Stimulated activated CD8-positive, alpha-beta memory T cell treated with anti-CD3 and anti-CD28 coated beads, Interleukin-2, amount 100 ng/mL, for 1 hour (primary cell): ENCODE measurements at regions not wholly inside any gene's neighbourhood (a gene's known extent, or its start where the extent isn't known, plus 50 kb on each side); places are given as distances from the start of the nearest gene placed in this dataset.

Experiments
- DNase-seq, 2 donors: peaks; one replicate each; pipeline ENCODE4 v3.0.0-alpha.2; 2020; ENCODE audit warnings: low read depth in 2 of 2

GRCh38 chr16:6932871-6933385, 399.7 kb upstream of the RBFOX1 start:
- DNase-seq = no peak

GRCh38 chr16:6929868-6930267, 402.8 kb upstream of the RBFOX1 start:
- DNase-seq = no peak

GRCh38 chr16:6926762-6927161, 405.9 kb upstream of the RBFOX1 start:
- DNase-seq = no peak

DNA sequence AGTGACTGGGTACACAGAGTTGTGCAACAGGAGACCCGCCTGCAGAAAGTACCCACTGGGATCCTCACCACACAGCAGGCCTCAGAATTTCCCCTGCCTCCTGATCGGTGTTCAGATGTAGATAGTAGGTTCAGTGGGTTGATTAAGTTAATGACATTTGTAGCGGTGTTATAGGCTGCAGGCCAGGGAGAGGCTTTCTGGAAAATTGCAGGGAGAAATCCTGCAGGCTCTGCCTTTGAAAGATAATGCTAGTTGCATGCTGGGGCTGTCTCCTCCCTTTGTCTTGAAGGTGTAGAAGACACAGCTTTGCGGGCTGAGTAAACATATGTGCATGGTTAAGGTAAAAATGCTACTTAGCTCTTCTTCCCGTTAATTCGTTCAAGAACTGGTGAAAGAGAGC, 406.3 kb upstream of the RBFOX1 start:
- DNase-seq = no peak

DNA sequence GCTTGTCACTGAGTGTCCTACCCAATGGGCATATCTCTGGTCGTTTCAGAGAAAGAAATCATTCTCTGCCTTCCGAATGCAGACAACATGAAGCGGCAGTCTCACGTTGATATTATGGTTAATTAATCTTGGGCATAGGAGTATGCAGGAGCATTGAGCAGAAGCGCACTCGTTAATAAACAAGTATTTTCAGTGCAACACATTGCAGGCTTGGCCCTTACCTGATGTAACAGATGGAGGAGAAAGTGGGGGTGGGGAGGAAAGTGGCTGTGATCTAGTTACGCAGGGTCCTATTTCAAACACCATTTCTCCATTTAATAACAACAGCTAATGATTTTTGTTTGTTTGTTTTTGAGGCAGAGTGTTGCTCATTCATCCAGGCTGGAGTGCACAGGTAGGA, 414.0 kb upstream of the RBFOX1 start:
- no peak for DNase-seq

DNA sequence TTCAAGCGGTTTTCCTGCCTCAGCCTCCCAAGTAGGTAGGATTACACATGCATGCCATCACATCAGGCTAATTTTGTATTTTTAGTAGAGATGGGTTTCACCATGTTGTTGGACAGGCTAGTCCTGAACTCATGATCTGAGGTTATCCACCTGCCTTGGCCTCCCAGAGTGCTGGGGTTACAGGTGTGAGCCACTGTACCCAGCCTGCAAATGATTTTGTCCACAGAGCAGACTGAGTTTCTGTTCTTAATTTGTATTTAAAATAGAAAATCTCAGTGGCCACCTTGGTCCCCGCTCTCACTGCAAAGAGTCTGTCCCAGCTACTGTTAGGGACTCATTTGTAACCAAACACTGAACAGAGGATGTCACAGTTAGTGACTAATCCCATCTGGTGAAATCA, 415.7 kb upstream of the RBFOX1 start:
- DNase-seq = no peak

DNA sequence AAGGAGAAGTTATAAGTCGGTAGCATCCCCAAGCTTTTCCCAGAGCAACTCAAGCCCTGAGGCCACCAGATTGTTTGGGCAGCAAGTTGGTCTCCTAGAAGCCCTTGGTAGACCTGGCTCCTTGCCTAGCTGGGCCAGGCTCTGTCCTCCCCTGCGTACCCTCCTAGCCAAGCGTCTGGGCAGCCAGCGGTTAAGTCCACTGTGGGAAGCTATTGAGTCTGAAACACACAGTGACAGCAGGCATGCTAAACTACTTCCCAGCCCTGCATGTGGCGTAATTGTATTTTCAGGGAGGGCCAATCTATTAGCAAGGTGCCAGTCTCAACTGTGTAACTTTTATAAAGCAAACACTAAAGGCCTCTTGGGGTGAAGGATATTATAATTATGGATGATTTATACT, 419.1 kb upstream of the RBFOX1 start:
- no peak for DNase-seq

- no peak for DNase-seq
Measured at GRCh38 chr16:6910301-6910700, 422.3 kb upstream of the RBFOX1 start.

GRCh38 chr16:6905601-6906000, 427.0 kb upstream of the RBFOX1 start:
- DNase-seq = no peak

- no peak for DNase-seq
Measured at GRCh38 chr16:6903671-6904070, 429.0 kb upstream of the RBFOX1 start.

DNA sequence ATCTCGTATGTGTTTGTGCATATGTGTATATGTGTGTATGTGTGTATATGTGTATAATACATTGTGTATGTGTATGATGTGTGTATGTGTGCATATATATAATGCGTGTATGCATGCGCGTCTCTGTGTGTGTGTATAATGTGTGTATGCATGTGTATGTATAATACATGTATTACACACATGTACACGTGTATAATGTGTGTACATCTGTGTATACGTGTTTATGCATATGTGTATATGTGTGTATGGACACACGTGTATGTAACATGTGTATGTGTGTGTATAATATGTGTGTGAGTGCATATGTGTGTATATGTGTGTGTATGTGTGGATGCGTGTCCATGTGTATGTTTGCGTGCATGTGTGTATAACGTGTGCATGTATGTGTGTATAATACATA, 433.7 kb upstream of the RBFOX1 start:
- DNase-seq = no peak

- DNase-seq = no peak
Measured at GRCh38 chr16:6897876-6898485, 434.7 kb upstream of the RBFOX1 start.

DNA sequence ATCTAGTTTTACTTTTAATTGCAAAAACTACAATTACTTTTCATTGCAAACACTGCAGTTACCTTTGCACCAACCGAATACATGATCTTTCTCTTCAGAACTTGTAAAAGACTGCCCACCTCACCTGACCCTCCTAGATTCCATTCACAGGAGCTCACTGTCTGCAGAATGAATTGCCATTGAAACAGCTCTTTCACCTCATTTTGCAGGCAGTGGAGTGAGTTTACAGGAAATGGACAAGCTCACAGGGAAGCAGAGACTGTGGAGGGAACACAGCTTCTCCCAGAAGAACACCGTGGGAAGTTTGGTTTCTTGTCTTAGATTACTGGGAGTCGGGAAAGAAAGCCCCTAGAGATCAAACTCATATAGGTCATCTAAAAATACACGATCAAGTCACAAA, 439.7 kb upstream of the RBFOX1 start:
- DNase-seq = no peak

DNA sequence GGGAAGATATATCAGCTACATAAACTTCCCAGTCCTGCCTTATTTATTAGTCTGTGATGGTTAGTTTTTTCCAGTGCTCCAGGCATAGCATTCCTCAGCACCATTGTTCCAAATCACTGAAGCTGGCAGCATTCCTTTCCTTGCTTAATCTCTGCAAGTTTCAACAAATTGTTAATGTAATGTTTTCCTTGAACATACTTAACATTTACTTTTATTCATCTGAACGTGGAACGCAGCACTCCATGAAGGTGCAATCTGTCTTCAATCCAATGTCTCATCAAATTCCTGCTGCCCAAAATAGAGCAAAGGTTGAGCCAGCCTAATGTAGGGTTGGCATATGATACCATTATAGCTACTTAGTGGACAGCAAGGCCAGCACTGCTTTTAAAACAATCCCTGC, 441.1 kb upstream of the RBFOX1 start:
- no peak for DNase-seq

- no peak for DNase-seq
Measured at GRCh38 chr16:6888531-6888930, 444.1 kb upstream of the RBFOX1 start.

DNA sequence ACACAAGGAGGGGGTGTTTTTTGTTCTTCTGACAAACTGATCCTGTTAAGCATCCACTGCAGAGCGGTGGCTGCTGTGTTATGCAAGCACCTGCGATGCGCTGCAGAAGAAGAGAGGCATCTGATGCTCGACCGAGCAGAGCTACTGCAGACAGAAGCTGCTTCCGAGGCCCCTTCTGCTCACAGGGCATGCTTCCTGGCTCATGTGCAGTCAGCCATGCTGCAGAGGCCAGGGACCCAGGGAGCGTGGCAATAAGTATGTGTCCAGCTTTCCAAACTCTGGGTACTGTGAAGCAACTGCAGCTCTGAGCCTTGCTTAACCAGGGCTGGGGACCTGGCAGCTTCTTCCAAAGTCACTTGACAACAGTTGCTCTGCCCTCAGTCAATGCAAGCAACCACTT, 448.6 kb upstream of the RBFOX1 start:
- no peak for DNase-seq

DNA sequence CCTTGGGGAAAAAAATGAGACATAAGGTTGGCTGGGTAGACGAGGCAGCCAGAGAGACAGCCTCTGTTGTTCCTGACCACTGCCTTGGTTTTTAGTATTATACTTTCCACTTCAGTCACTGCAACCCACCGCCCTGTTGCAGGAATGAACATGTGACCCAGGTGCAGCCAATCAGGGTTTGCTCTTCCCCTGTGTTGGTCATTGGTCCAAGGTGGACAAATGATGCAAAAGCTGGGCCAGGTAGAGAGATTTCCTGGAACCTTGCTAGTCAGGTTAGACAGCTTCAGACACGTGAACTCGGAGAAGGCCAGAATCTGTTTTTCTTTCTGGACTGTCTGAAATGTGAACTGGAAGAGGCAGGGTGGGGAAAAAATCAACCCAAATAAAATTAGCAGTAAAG, 452.4 kb upstream of the RBFOX1 start:
- DNase-seq = no peak

- no peak for DNase-seq
Measured at GRCh38 chr16:6864671-6865070, 468.0 kb upstream of the RBFOX1 start.

DNA sequence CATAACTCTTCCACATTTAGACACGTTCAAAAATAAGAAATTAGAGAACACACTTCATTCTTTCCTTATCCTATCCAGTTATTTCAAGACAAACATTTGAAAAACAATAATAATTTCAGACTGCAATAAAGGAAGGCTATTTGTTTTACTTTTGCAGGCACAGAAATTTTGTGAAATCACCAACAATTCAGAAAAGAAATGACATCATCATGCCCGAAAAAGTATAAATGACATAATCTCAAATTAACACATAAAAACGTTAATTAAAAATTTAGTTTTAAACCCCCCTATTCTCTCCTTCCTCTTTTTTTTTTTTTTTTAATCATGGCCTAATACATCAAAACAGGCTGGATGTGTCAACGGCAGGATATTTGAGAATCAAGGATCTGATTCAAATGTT, 468.4 kb upstream of the RBFOX1 start:
- no peak for DNase-seq

DNA sequence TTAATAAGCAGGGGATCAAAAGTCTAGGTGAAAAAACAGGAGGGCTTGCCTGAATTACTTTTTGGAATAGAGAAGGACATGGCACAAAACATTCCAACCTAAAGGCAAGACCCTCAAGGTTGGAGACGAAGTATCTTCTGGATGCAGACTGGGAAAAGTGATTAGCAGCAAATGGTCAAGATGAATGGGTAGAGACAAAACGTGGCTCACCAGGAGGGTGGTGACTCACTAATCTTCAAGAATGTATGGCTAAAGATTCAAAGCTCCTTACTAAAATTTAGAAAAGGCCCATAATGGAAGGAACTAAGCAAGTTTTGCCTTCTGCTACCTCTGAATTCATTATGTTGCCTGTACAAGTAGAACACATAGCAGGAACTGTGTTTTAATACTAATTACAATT, 469.5 kb upstream of the RBFOX1 start:
- no peak for DNase-seq

DNA sequence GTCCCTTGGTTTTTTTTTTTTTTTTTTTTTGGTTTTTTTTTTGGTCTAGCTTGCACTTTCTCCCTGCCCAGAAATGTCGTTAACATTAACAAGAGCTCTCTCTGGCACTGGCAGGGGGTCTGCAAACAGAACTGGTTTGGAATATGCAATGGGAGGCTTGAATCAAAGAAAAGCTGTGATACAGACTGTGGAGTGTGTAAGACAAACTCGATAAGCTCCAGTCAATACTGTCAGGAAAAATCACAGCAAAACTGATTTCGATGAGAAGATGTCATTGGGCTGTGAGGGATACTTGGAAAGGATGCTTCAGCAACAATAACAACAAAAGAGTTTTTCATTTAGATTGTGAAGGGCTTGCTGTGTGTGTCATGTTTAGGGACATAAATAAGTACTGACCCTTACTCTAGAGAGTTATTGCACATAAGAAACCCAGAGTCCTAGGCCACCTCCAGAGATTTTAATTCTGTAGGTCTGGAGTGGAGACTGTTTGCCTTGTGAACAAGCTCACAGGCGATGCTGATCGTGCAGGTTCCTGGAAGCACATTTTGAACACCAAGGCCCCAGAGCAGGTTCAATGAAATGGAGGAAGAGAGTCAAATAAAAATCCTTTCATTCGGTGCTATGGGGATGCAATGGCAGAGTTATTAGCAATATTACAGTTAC, 470.7 kb upstream of the RBFOX1 start:
- DNase-seq = no peak

DNA sequence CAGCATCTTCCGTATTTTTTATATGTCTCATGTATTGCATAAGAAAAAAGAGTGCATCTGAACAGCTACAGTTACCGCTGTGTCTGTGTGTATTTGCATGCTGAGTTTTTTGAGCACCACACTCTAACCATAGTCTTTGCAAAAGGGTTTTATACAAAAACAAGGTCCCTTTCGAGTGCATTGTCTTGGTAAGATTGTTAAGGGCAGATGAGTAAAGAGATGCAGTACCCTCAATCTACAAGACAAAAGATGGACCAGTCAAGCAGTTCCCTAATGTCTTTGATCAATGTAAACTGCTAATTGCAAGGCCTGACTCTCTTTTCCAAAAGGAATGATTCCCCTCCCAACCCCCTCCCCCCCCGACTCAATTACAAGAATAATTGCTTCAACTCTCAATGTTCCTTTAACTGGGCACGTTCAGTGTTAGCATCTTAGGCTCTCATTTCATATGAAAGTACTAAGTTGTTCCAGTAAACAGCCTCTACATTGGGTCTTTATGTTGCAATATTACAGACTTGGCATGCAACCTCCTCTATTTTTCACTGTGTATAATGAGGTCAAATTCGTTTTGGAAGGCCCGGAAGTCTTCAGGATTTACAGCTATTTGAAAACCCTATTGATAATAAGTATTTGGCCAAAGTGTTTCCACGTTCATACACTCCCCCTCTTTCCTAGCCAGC, 471.4 kb upstream of the RBFOX1 start:
- DNase-seq = no peak

- no peak for DNase-seq
Measured at GRCh38 chr16:6857575-6857974, 475.1 kb upstream of the RBFOX1 start.
